HepG2 (cell line): ENCODE measurements at regions not wholly inside any gene's neighbourhood (a gene's known extent, or its start where the extent isn't known, plus 50 kb on each side); places are given as distances from the start of the nearest gene placed in this dataset.

Experiments used
- ATAC-seq: fragments of 200-7000 bp; cut with Tn5 transposase; 3 replicates; pipeline ENCODE4 v1.9.1; 2020; ENCODE audit warnings: mild to moderate bottlenecking, moderate library complexity
- BruUV-seq: library from RNA; stranded (reverse); fragments of 400-500 nt; replicated peaks from 2 replicates; lab custom pipeline; 2021; lab: Mats Ljungman, UMichigan
- CTCF ChIA-PET: fragments of 300-600 bp; formaldehyde crosslinking; extraction: SDS; loops from one replicate; lab custom pipeline; 2021; ENCODE audit warnings: low total read pairs, inconsistent platforms, low intra/inter-chr PET ratio; lab: Yijun Ruan, JAX
- POLR2A ChIA-PET: fragments of 350-600 bp; sonication (Branson Sonifier 250); formaldehyde crosslinking; loops from one replicate; lab custom pipeline; 2020; ENCODE audit warnings: antibody characterized with exemption, inconsistent platforms; lab: Yijun Ruan, JAX
- DNase-seq: peaks from one replicate; pipeline ENCODE4 v3.0.0-alpha.2; 2015; ENCODE audit warnings: low spot score
- FAIRE-seq: peaks from 3 replicates; lab custom pipeline; 2011; peaks lifted over from hg19 to GRCh38; lab: Jason Lieb, UNC
- H2AFZ ChIP-seq: one replicate; pipeline ENCODE4 v1.6.1; 2011; ENCODE audit warnings: low read length, inconsistent platforms
- H3K27ac ChIP-seq: fragments of 300-600 bp; 3 replicates; pipeline ENCODE4 v1.8.0; 2011; ENCODE audit warnings: mixed run types, mild to moderate bottlenecking, mixed read lengths, low read length, inconsistent platforms; ENCODE audit not compliant: insufficient read depth; ENCODE audit errors: extremely low read length
- H3K27me3 ChIP-seq, 2 experiments: fragments of 200-600 bp in 1 of 2; 2 replicates in 1 of 2; 3 replicates in 1 of 2; pipeline versions ENCODE4 v1.6.0 to v1.8.0; 2011; ENCODE audit warnings: low read length in 2 of 2, mild to moderate bottlenecking in 2 of 2, moderate library complexity in 2 of 2, inconsistent platforms in 1 of 2; ENCODE audit not compliant: insufficient read depth in 2 of 2, control insufficient read depth in 1 of 2
- H3K36me3 ChIP-seq, 2 experiments: fragments of 200-600 bp in 1 of 2; replicated peaks in 1 of 2; 2 replicates in 1 of 2; 3 replicates in 1 of 2; pipeline versions ENCODE4 v1.5.1 to v1.8.0; 2011; ENCODE audit warnings: low read length in 2 of 2, inconsistent platforms in 1 of 2; ENCODE audit not compliant: insufficient read depth in 2 of 2, control insufficient read depth in 1 of 2
- H3K4me1 ChIP-seq: 2 replicates; pipeline ENCODE4 v1.5.1; 2012; ENCODE audit warnings: low read length, inconsistent platforms; ENCODE audit not compliant: insufficient read depth
- H3K4me2 ChIP-seq: 2 replicates; pipeline ENCODE4 v1.6.0; 2011; ENCODE audit warnings: low read depth, low read length, inconsistent platforms
- H3K4me3 ChIP-seq, 3 experiments: fragments of 200-600 bp in 1 of 3; sonication (generic), shearing (Covaris generic) in 1 of 3; replicated peaks in 1 of 3; 2 replicates each; pipeline ENCODE4 v1.5.1; 2011 to 2016; ENCODE audit warnings: low read length in 3 of 3, inconsistent platforms in 2 of 3, low read depth in 2 of 3, mild to moderate bottlenecking in 2 of 3, control low read depth in 1 of 3, mixed read lengths in 1 of 3; ENCODE audit not compliant: insufficient read depth in 1 of 3
- H3K79me2 ChIP-seq: one replicate; pipeline ENCODE4 v1.6.1; 2011; ENCODE audit warnings: low read length, inconsistent platforms; ENCODE audit not compliant: insufficient read depth
- H3K9ac ChIP-seq: 2 replicates; pipeline ENCODE4 v1.6.0; 2011; ENCODE audit warnings: mild to moderate bottlenecking, low read depth, low read length, inconsistent platforms; ENCODE audit not compliant: insufficient read depth
- H3K9me3 ChIP-seq: 2 replicates; pipeline ENCODE4 v1.5.1; 2012; ENCODE audit warnings: mild to moderate bottlenecking, low read length
- H4K20me1 ChIP-seq: 2 replicates; pipeline ENCODE4 v1.6.0; 2011; ENCODE audit warnings: inconsistent platforms, mild to moderate bottlenecking, low read length, moderate library complexity; ENCODE audit not compliant: insufficient read depth
- HMG20A ChIP-seq: IDR thresholded peaks from 2 replicates; pipeline ENCODE4 v1.6.1; 2016; ENCODE audit warnings: borderline replicate concordance
- MAFF ChIP-seq: IDR thresholded peaks from 2 replicates; pipeline ENCODE4 v1.6.1; 2011; ENCODE audit warnings: low read depth, low read length, improper control_type of control experiment
- MAFK ChIP-seq, 2 experiments: IDR thresholded peaks in 1 of 2; conservative IDR thresholded peaks in 1 of 2; 2 replicates each; pipeline ENCODE4 v1.6.1; 2011; ENCODE audit warnings: improper control_type of control experiment in 2 of 2, low read length in 2 of 2
- MNT ChIP-seq: fragments of 450-650 bp; IDR thresholded peaks from 2 replicates; pipeline ENCODE4 v1.6.1; 2016
- TEAD3 ChIP-seq: optimal IDR thresholded peaks from 2 replicates; pipeline ENCODE3; 2016; ENCODE audit warnings: borderline replicate concordance
- THAP8 ChIP-seq: sonication (generic); formaldehyde crosslinking; IDR thresholded peaks from 2 replicates; pipeline ENCODE4 v1.5.1; 2020; ENCODE audit warnings: missing genetic modification reagents, mild to moderate bottlenecking, borderline replicate concordance
- YEATS2 ChIP-seq: sonication (generic); formaldehyde crosslinking; IDR thresholded peaks from 2 replicates; pipeline ENCODE4 v1.4.0; 2020; ENCODE audit warnings: missing genetic modification reagents, borderline replicate concordance
- ZFP36L2 ChIP-seq: sonication (generic); formaldehyde crosslinking; IDR thresholded peaks from 2 replicates; pipeline ENCODE4 v1.4.0; 2020; ENCODE audit warnings: missing genetic modification reagents
- ZNF318 ChIP-seq: sonication (generic); formaldehyde crosslinking; IDR thresholded peaks from 2 replicates; pipeline ENCODE4 v1.4.0; 2020; ENCODE audit warnings: mild to moderate bottlenecking, missing genetic modification reagents
- WGBS: methylation state at CpG from one replicate; pipeline ENCODE4 v1.1.6; 2017; ENCODE audit warnings: low lambda C conversion rate; 5-methylcytosine and 5-hydroxymethylcytosine counted together
- in situ Hi-C: cut with HindIII; loops from 2 replicates; pipeline ENCODE4 v1.10.0; 2017; ENCODE audit warnings: low pct_unique_long_range_greater_than_20kb; ENCODE audit not compliant: extremely low pct_ligation_motif_present
- intact Hi-C: fragments of 100-400 bp; cut with micrococcal nuclease; formaldehyde crosslinking; loops from one replicate; pipeline ENCODE4 v1.10.0; 2022; ENCODE audit not compliant: unreplicated experiment

GRCh38 chr1:102535829-102536505 lies 539.2 kb upstream of the OLFM3 start:
- ChIA-PET CTCF (no interaction called here), POLR2A (no interaction called here)

GRCh38 chr1:102531036-102531435 lies 534.3 kb upstream of the OLFM3 start:
- in situ Hi-C loops (no loop called here), intact Hi-C loops (no loop called here)
- H4K20me1 ChIP-seq = no peaks in the 10 kb centered on the region
- no peak overlapping the region for H3K4me3 ChIP-seq
- no TSS peak for BruUV-seq
- POLR2A ChIA-PET = no interaction called here
- ATAC-seq (no peak), FAIRE-seq (no peak), DNase-seq (no peak)
- H3K27me3 ChIP-seq = no peaks in the 10 kb centered on the region
- WGBS = 3% methylated on average over 4 of the region's 4 CpGs
- CTCF ChIA-PET = no interaction called here
- no peaks in the 10 kb centered on the region for H3K79me2 ChIP-seq
- H2AFZ ChIP-seq = no peak overlapping the region
- H3K9me3 ChIP-seq = peaks cover 31% of the 10 kb centered on the region; the same call in 1 of the 2 replicates
- H3K27ac ChIP-seq = no peak overlapping the region
- H3K9ac ChIP-seq = no peak overlapping the region
- no peaks in the 10 kb centered on the region for H3K36me3 ChIP-seq
- H3K4me1 ChIP-seq = no peaks in the 10 kb centered on the region
- H3K4me2 ChIP-seq = no peak overlapping the region
- no peak for TF ChIP-seq MNT
- no peak for TF ChIP-seq THAP8
- TF ChIP-seq TEAD3 (CRISPR knock-in tag) = no peak
- no peak for TF ChIP-seq ZFP36L2 (CRISPR knock-in tag)
- TF ChIP-seq YEATS2 (CRISPR knock-in tag) = no peak
- no peak for TF ChIP-seq ZNF318 (CRISPR knock-in tag)

More at GRCh38 chr1:102535829-102536505, 539.2 kb upstream of the OLFM3 start:
- Histone ChIP-seq H3K4me3 (no peak overlapping the region), H3K9me3 (peaks cover 48% of the 10 kb centered on the region), H3K4me2 (no peak overlapping the region), H3K9ac (no peak overlapping the region), H3K27ac (no peak overlapping the region), H3K4me1 (no peaks in the 10 kb centered on the region), H3K79me2 (no peaks in the 10 kb centered on the region), H3K27me3 (no peaks in the 10 kb centered on the region), H3K36me3 (no peaks in the 10 kb centered on the region), H2AFZ (no peak overlapping the region), H4K20me1 (no peaks in the 10 kb centered on the region)
- DNase-seq = no peak
- TF ChIP-seq MAFF = peak; percentile 58; the same call in 1 of the 2 replicates
- TF ChIP-seq MAFK (conservative IDR thresholded peaks at IDR 0.05 in 1 of 2, IDR thresholded peaks at IDR 0.05 in 1 of 2; ENCODE audit: low read length in 2 of 2) = peak in 1 of 2 experiments; percentile 52; a peak in 2 of 4 replicates
- no peak for TF ChIP-seq HMG20A
- BruUV-seq = no TSS peak
- intact Hi-C loops = no loop called here
- ATAC-seq = no peak
- in situ Hi-C loops = no loop called here
- 3% methylated on average over 4 of the region's 5 CpGs for WGBS
- FAIRE-seq = no peak
